ENCODE measurements at regions not wholly inside any gene's neighbourhood (a gene's known extent, or its start where the extent isn't known, plus 50 kb on each side); places are given as distances from the start of the nearest gene placed in this dataset.

DNA sequence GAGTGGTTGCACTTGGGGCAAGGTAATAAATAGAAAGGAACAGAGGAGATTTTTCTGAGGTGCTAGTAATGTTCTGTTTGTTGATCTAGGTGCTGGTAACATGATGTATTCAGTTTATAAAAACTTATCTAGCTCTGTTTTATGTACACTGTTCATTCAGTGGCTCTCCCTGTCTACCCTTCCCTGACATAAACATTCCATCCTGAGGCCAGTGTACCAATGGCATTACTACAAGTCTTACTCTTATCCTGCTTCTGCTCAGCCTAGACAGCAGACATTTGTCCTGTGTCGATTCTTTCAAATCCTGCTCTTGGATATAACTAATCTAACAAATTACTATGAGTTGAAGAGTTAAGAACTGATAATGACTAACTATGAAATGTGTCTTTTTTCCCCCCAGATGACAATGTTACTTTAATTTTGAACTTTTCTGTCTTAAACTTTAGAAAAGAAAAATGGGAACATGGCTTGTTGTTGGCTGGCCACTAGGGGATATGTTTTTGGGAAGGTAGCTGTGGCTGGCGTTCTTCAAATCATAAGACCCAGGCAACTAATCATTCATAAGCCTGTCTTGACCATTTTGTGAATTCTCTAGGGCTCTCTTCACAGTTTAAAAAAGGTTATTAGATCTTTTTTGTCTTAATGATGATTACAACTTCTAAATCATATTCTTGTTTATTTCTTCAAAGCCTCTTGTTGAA is 390.9 kb downstream of the PBX1 start:
- DNase-seq (ENCODE audit: low read depth in 2 of 2): no peak

DNA sequence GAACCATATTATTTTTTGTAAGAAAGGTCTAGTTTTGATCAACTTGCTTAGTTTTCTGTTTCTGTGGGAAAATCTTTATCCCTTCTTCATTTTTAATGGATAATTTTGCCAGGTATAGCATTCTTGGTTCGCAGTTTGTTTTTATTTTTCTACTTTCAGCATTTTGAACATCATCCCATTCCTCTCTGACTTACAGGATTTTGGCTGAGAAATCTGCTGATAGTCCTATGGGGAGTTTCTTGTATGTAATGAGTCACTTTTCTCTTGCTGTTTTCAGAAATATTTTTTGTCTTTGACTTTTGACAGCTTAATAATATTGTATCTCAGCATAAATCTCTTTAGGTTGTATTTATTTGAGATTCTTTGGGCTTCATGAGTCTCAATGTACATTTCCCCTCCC is 389.1 kb downstream of the PBX1 start:
- DNase-seq (ENCODE audit: low read depth in 2 of 2): no peak

DNA sequence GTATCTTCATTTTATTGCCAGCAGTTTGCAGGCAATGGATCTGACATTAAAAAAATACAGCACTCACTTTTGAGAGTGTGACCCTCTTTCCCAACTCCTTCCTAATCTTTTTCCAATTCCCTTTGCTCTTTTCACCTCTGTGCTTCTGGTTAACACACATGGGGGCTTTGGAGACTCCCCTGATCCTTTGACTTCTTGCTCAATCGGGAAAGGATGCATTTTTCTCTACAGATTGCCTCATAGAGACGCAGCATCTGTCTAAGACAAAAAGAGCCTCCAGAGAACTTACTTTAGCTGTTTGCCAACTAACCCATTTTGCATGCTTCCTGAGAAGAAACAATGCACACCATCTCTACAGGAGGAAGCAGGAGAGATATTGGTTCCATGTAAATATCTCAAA is 378.3 kb downstream of the PBX1 start:
- no peak for DNase-seq (ENCODE audit: low read depth in 2 of 2)

DNA sequence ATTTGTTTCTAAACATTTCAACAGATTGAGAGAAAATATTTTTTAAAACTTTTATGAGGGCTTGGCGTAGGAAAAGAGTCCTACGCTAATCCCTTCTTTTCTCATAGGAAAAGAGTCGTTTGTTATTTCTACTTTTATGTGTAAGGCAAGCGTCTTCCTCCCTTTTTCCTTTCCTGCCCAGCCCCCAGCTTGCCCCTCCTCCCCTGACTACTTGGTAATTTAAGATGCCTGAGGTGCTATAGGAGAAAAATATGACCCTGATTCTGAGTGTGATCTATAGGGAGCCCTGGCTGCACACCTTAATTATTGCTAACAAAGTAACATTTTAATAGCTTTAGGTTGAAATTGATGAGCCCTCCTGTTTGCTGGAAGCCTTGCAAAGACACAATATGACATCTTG is 373.6 kb downstream of the PBX1 start:
- DNase-seq (ENCODE audit: low read depth in 2 of 2): no peak

DNA sequence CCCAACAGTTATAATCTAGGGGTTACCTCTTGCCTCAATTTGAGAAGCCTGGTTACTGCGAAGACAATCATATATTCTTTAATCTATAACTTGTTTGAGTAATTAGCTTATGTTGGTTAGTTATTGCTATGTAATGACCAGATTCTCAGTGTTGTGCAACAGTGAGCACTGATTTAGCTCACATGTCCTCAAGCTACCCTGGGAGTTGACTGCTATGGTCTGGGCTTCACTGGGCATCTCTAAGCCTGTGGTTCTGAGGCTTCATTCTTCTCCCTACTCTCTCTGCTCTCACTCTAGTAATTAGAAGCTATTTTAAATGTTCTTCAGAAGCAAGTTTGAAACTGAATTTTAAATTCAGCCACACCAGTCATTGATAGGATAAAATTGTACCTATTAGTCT is 371.8 kb downstream of the PBX1 start:
- DNase-seq (ENCODE audit: low read depth in 2 of 2): no peak

DNA sequence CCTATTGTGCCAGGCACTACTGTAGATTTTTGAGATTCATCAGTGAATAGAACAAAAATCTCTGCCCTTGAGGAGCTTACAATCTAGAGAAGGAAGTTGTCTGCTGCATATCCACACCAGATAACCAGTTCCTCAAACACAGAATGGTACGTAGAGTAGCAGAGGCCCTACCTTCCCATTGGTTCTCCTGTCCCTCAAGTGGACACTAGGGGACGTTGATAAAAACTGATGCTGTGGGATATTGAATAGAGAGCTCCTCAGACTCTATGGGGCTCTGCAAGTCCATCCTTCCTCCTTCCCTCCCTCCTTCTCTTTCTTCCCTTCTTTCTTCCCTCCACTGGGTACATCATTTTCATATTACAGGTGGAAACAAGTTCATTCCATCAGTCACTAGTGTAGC is 371.3 kb downstream of the PBX1 start:
- DNase-seq (ENCODE audit: low read depth in 2 of 2): no peak

DNA sequence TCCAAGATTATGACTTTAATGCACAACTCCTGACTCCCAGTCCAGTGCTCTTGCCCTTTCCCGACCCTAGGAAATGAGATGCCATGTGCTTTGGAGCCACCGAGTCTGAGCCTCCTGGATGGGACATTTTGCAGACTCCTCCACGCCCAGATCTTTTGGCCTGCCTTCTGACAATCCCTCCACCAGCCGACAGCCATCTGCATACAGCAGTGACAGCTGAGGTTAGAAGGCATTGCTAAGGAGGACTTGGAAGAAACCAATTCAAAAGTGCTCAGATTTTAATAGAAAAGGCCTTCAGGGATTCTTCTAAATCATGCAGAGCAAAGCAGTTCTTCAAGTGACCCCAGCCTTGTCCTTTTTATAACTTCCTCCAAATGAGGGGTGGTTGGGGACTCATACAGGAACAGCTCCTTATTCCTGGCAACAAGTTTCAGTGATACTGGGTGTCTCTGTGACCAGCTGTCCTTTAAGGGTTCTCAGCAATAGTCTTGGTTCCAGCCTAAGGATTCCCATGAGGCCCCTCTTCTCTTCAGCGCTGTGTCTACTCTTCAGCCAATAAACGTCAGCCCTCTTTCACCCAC is 369.3 kb downstream of the PBX1 start:
- no peak for DNase-seq (ENCODE audit: low read depth in 2 of 2)

DNA sequence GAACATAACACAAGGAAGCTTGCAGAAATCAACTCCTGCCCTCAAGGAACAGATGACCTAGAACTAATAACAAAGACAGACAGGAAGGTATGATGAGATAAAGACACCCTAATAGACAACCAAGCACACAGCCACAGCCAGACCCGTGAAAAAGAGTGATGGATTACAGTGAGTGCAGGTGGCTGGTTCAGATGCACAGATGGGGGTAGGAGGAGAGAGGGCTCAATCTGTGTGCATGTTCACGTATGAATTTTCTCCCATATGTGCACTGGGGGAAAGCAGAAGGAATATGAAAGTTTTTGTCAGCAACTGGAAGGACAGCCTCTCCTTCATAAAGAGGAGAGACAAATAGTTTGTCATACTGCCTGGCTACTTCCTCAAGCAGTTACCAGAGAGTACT is 367.1 kb downstream of the PBX1 start:
- no peak for DNase-seq (ENCODE audit: low read depth in 2 of 2)

DNA sequence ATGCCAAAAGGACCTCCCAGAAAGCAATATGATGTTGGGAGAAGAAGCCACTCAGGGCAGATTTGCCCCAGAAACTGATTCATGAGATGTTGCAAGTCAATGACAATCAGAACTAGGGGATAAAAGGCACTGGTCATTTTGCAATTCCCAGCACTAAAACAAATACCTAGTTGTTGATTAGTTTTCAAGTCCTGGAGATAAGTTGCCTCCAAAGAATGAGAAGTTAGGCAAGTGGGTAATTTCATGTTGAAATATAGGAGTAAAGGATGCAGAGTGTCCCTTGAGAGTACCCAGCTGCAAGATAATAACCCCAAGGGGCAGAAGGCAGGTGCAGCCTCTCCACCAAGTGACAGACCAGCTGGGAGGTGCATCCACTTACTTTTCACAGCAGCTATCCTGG is 363.6 kb downstream of the PBX1 start:
- DNase-seq (ENCODE audit: low read depth in 2 of 2): no peak

DNA sequence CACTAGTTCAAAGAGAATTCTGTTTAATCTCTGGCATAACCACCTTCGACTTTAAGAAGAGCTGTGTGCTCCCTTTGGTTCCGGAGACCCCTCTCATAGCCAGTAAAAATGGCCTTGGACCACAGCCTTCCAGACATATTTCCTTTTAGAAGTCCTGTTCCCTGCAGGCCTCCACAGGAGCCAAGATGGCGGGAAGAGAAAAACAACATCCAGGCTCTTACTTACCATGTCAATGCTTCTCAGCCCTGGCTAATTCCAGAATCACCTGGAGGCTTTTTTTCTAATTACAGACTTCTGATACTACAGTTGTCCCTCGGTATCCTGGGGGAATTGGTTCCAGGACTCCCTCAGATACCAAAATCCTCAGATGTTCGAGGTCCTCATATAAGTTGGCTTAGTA is 362.5 kb downstream of the PBX1 start:
- no peak for DNase-seq (ENCODE audit: low read depth in 2 of 2)

DNA sequence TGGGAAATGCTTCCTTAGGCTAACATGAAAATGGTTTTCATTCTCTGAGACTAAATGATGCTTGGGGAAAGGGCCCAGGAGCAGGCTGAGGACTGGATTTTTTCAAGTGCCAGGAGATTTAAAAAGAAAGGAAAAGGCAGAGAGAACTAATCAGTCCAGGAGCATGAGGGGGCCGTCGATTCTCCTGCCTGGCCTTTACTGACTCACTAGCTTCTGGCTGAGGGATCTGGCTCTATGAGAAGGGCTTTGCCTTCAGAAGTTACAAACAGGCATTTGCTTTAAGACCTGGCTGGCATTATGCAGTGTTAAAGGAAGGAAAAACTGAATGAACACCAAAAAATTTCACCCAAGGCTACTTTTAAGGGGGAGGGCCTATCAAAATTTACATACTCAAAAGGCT is 359.2 kb downstream of the PBX1 start:
- no peak for DNase-seq (ENCODE audit: low read depth in 2 of 2)

DNA sequence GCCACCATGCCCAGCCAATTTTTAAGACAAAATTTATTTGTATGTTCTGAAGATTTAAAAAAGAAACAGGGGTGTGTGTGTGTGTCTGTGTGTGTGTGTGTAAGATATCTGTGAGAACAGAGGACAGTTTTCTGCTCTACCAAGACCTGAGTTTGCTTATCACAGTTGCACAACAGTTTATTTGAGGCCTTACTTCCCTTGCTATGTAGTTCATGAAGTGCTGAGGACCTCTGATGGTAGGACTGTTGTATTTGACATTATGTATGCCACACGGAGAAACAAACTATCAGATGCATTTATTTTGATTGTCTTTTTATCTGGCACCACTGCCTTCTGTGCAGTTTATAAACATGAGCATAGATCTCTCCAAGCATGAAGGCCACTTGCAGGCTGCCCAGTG is 355.2 kb downstream of the PBX1 start:
- no peak for DNase-seq (ENCODE audit: low read depth in 2 of 2)

DNA sequence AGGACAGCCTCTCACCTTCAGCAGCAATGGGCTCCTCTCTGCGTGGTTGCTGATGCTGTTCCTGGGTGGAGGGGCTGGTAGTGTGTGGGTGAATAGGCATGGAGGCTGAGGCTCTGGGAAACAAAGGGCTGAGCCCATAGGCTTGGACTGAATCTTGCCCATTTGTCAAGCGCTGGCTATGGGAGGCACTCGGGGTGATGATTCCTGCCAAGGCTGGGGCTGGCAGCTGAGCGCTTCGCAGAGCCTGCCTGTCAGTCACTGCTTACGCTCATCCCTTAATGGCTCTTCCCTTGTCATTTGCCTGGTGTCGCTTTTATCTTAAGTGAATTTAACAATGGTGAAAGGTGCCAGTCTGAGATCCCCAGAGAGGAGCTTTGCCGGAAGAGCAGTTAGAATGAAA is 353.3 kb downstream of the PBX1 start:
- DNase-seq (ENCODE audit: low read depth in 2 of 2): no peak

DNA sequence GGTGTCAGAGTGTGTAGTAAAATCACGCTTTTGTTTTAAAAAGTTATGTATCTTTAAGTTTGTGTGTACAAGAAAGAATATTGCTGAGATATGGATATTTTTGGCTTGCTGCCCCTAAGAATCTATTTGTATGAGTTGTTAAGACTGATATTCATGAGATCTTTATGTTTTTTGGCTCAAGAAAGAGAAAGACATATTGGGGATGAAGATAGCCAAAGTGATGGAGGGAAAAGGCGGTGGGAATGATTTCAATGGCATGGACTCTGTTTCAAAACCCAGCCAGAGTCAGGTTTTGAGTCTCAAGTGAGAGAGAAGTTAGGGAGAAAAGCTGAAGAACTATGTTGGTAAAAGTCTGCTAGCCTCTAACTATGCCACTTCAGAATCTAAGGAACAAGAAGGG is 351.7 kb downstream of the PBX1 start:
- no peak for DNase-seq (ENCODE audit: low read depth in 2 of 2)

DNA sequence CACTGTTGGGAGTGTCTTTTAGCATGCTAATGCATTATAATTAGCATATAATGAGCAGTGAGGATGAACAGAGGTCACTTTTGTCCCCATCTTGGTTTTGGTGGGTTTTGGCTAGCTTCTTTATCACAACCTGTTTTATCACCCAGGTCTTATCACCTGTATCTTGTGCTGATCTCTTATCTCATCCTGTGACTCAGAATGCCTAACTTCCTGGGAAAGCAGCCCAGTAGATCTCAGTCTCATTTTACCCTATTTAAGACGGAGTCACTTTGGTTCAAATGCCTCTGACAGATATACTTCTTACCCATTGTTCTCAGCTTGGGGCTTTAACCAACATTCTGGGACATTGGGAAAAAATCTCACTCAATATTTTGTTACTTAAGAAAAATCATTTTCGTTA is 348.7 kb downstream of the PBX1 start:
- no peak for DNase-seq (ENCODE audit: low read depth in 2 of 2)

DNA sequence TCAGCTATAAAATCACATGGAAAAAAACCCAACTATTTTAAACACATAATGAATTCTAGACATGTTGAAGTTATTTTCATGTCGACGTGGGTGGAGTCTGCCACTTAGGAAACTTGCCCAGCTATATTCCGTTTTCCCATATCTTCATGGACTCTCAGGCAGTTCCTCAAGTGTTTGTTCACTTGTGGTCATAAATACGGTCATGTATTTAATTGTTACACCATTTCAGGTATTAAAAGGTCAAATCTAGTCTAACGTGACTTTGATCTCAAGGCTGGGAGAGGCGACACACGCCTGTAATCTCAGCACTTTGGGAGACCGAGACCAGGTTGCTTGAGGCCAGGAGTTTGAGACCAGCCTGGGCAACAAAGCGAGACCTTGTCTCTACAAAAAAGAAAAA is 346.9 kb downstream of the PBX1 start:
- no peak for DNase-seq (ENCODE audit: low read depth in 2 of 2)

DNA sequence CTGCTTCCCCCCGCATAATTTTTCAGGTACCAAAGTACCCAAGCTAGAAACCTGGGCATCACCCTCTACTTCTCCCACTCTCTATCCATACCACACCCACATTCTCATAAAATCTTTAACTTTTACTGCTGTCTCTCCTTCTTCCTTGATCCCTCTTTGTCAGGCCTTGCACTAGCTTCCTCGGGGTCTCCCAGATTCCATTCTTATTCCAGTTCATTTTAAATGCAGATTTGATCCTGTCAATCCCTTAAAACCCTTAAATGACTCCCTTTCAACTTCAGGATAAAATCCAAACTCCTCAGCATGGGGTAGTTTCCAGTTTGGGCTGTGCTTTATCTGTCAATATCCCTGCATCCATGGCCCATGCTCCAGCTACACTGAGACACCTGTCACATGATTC is 343.5 kb downstream of the PBX1 start:
- no peak for DNase-seq (ENCODE audit: low read depth in 2 of 2)
